HG03045 (cell line): ENCODE measurements at regions not wholly inside any gene's neighbourhood (a gene's known extent, or its start where the extent isn't known, plus 50 kb on each side); places are given as distances from the start of the nearest gene placed in this dataset.

Experiments used
- ATAC-seq: cut with Tn5 transposase; IDR thresholded peaks from one replicate; pipeline ENCODE4 v1.9.1; 2021; ENCODE audit warnings: mild to moderate bottlenecking, moderate library complexity; ENCODE audit not compliant: unreplicated experiment

- no peak for ATAC-seq
Observed at GRCh38 chr11:28773606-28774005, 665.4 kb downstream of the METTL15 start.

- no peak for ATAC-seq
Observed at GRCh38 chr11:28770806-28771205, 662.6 kb downstream of the METTL15 start.

GRCh38 chr11:28767574-28767973, 659.4 kb downstream of the METTL15 start:
- no peak for ATAC-seq

DNA sequence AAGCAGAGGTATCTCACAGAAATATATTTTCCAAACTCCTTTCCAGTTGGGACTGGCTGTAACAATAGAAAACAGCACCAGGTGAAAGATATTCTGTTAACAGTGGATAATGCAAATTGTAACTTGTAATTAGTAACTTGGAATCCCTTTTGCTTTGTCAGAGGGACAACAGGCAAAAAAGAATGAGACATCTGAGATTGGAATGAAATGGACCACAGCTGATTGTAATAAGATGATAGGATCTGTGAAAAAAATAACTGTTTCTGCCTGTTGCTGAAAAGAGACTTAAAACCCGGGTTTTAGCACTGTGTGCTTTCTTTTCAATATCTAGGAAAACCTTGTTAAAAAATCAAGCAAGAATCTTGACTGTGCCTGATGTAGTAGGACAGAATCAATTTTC, 655.7 kb downstream of the METTL15 start:
- ATAC-seq = no peak

DNA sequence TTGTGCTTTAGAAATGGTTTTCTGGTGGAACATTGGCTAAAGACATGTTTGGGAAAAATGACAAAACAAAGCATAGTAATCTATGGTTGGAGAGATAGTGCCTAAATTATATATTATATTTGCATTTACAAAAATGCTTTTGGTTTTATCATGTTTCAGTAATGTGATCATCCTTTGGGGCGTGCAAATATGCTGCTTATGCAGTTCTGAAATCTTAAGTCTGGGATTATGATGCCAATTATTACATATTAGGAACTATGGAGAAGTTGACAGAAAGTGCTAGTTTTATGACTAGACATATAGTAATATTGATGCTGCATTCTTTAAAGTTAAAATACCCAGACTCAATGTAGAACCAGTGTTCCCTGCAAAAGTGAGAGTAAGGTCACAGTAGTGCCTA, 655.0 kb downstream of the METTL15 start:
- ATAC-seq = no peak

GRCh38 chr11:28760676-28761390, 652.6 kb downstream of the METTL15 start:
- ATAC-seq = no peak

GRCh38 chr11:28759311-28759710, 651.1 kb downstream of the METTL15 start:
- no peak for ATAC-seq

GRCh38 chr11:28757725-28758515, 649.7 kb downstream of the METTL15 start:
- no peak for ATAC-seq

DNA sequence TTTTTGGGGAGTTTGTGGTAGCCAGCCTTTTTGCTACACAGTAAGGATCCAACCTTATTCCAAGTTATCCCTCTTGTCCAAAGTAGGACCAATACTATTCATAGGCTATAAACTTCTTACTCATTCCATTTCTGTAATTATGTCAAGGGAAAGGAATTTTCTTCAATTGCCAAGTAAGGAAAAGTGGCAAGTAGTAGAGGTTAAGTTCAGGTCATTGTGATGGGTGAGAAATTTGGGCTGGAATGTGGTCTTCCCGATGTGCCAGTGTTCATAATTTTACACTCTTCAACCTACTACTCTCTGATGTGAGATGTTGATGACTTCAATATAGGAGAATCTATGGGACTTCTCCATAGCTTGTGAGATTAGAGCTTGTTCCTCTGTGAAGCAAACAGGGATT, 648.8 kb downstream of the METTL15 start:
- no peak for ATAC-seq

DNA sequence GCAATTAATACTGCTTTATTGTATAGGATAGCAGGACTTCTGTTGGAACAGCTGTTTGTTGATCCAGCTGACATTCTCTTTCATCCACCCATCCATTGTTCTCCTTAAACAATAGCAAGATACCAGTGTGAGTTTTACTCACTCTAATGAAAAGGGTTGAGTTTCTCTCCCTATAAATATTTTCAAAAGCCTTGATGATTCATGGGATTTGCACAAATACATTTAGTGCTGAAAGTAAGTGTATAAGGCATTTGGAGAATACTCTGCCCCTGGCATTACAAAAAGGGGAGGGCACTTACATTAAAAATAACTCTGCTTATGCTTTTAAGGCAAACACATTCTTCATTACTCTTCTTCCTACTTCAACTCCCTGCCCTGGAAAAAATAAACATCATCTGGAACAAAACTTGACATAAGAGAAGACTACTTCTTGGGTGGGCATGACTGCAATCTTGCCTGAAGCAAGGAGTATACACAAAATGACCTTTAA, 634.9 kb downstream of the METTL15 start:
- ATAC-seq = no peak

- no peak for ATAC-seq
Observed at GRCh38 chr11:28739489-28740280, 631.5 kb downstream of the METTL15 start.

DNA sequence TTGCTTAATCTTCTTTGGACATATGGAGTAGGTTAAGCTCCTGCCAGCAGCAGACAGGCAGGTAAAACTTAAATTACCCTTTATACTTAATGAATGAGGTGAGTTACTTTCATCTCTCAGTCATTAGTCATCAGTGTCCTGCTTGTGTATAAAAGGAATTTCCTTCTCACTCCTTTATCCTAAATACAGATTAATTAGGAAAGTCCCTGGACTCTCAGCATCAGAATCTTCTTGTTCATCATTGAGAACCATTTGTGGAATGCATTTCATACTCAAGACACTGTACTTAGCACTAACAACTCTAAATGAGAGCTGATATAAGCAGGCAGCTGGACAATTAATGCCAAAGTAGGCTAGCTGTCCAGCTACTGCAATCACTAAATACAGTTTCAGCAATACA, 630.4 kb downstream of the METTL15 start:
- no peak for ATAC-seq

GRCh38 chr11:28736256-28736655, 628.1 kb downstream of the METTL15 start:
- ATAC-seq = no peak

DNA sequence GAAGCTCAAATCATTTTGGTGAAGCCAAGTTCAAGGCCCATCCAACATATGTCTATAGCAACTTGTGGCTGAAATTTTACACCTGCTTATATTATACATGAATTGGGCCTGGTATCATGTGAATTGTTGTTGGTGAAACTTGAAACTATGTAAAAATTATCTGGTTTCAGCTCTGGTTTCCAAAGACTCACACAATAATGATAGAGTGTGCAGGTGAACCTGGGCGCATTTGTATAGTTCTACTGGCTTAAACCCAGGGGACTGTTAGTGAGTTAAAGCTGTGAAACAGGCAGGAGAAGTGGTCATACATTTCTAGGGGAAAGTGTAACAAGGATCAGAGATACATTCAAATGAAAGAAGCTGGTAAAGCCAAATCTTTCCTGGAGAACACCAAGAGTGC, 627.3 kb downstream of the METTL15 start:
- no peak for ATAC-seq

DNA sequence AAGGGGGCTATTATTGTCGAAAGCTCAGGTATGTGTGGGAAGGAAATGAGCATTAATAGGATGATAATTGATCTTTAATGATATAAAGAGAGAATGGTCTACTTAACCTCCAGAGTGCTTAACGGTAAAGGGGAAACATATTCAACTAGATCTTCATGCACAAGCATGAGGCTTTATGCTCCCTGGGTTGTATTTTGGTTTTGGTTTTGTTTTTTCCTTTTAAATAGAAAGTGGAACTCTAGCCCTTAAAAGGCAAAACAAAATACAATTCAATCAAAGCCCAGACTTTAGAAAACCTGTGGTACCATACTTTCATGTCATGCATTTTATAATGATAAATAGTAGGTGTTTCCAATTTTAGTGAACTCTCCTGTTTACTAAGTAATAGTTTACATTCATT, 622.7 kb downstream of the METTL15 start:
- ATAC-seq = no peak

DNA sequence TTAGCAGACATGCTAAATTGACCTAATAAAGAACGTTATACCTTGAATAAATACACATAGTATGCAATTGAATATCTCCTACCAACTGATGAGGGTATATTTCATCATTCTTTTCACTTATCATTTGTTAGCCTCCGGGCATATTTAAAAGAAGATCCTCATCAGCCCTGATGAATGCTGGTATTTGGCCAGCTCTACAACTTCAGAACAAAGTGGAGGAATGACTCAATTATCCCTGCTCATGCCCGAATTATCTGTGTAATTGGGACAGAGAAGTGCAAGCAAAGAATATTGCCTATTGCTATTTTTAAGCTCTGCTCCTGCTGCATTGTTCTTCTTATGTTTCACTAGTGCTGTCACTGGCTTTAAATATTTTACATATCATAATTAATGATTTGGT, 622.1 kb downstream of the METTL15 start:
- ATAC-seq = no peak

DNA sequence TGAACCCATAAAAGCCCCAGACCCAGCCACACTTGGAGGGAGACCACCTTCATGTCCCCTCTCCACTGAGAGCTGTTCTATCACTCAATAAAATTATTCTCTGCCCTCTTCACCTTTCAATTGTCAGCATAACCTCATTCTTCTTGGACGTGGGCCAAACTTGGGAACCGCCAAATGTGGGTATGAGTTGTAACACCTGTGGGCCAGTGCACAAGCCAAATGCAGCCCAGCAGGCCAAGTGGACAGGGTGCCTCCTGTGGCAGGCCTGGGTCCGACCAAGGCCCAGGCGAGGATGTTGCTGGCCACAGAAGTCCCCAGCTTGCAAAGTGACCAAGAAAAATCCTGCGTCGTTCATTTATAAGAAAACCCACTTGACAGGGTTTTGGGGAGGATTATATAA, 621.2 kb downstream of the METTL15 start:
- no peak for ATAC-seq

DNA sequence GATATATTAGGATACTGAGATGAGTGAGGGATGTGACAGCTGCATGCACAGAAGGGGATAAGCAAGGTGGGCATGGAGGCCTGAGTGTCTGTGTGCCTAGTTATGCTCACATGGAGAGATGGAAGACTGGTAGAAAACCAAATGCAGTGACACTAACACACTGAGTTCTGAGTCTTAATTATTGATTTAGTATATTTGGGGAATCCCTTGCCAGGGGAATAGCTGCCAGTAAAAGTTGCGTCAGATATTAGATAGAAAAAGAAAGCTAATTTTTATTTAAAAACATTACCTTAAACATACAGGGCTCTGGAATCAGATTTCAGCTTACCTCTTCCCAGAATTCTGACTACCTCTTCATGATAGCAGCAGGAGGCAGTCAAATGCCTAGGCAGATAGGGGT, 620.5 kb downstream of the METTL15 start:
- ATAC-seq = no peak

DNA sequence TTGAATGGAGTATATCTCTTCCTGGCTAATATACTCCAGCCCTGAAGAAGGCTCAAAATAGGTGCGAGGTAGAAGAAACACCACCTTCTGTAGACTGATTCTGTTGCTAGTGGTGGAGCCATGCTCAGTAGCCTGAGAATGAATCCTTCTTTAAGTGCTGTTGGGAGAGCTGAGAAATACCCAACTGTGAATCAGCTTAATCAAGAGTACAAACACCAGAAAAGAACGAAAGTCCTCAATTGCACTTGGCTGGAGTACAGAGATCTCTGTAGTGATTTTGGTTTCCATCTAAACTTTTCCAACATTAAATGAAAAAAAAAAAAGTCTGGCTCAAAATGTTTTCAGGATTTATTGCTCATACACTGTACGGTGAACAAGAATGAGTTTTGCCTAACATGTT, 619.1 kb downstream of the METTL15 start:
- ATAC-seq = no peak

DNA sequence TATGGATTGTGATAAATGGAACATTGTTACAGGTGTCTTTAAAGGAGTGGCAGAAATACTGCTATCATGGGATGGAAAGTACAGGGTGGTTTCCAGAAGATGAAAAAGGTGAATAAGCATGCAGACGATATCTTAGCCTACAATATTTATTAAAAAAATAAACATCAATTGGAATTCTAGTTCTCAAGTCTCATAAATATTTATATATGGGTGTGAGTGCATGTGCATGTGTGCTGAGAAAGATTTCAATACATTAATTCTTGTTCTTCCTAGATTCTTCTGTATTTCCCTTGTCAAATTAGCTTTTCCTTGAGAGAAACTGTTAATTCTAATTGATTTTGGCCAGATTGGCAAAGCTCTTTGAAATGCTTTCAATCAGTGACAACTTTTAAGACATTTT, 618.2 kb downstream of the METTL15 start:
- no peak for ATAC-seq

DNA sequence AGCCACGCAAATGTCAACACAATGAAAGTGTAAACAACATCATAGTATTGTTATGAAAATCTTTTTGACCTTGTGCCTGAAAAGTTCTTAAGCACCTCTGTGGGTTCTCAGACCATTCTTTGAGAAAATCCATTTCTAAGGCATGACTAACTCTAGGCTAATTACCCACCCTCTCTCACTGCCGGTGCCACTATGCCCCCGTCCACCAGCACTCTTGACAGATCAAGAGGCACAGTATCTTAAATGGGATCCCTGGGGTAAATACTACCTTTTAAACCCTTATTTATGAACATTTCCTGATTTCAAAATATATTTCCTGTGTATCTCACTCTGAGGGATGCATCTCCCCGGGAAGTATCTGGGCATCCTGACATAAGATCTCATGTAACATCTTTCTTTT, 607.5 kb downstream of the METTL15 start:
- ATAC-seq = no peak

- ATAC-seq = no peak
Observed at GRCh38 chr11:28713850-28714249, 605.7 kb downstream of the METTL15 start.
